Coronary artery (tissue), 2 donors: ENCODE measurements at regions not wholly inside any gene's neighbourhood (a gene's known extent, or its start where the extent isn't known, plus 50 kb on each side); places are given as distances from the start of the nearest gene placed in this dataset.

Experiments
- DNase-seq: peaks from one replicate; pipeline ENCODE4 v3.0.0-alpha.2; 2017; ENCODE audit warnings: low spot score
- H3K27ac ChIP-seq, 2 donors: fragments of 200-600 bp; sonication (generic); one replicate each; pipeline ENCODE4 v1.5.1; 2016 to 2019
- H3K4me3 ChIP-seq: fragments of 200-600 bp; sonication (generic); 2 replicates; pipeline ENCODE4 v1.5.1; 2016; ENCODE audit warnings: mild to moderate bottlenecking, moderate library complexity
- TF ChIP-seq, protein P1 (sequence below): fragments of 200-600 bp; sonication (generic); IDR thresholded peaks from one replicate; pipeline ENCODE4 v1.5.1; 2019; ENCODE audit warnings: antibody characterized with exemption

DNA sequence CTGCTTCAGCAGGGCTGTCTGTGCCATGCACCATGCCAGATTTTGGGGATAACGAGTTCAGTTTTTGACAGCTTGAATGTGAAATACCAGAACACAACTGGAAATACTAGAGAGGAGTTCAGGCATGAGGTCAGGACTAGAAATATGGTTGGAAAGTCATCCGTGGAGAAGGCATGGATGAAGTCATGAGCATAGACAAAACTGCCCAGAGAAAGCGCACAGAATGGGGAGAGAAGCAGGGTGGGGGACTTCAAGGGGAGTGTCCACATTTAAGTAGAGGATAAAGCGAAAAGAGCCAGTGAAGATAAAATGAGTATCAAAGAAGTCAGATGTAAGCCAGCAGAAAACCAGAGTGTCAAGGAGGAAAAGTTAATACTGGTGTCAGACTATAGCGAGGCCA, 653.4 kb upstream of the ARID1B start:
- no peak for DNase-seq
- no peak overlapping the region for H3K27ac ChIP-seq
- TF ChIP-seq, protein P1, sequence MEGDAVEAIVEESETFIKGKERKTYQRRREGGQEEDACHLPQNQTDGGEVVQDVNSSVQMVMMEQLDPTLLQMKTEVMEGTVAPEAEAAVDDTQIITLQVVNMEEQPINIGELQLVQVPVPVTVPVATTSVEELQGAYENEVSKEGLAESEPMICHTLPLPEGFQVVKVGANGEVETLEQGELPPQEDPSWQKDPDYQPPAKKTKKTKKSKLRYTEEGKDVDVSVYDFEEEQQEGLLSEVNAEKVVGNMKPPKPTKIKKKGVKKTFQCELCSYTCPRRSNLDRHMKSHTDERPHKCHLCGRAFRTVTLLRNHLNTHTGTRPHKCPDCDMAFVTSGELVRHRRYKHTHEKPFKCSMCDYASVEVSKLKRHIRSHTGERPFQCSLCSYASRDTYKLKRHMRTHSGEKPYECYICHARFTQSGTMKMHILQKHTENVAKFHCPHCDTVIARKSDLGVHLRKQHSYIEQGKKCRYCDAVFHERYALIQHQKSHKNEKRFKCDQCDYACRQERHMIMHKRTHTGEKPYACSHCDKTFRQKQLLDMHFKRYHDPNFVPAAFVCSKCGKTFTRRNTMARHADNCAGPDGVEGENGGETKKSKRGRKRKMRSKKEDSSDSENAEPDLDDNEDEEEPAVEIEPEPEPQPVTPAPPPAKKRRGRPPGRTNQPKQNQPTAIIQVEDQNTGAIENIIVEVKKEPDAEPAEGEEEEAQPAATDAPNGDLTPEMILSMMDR, result no peak
- H3K4me3 ChIP-seq, result no peak overlapping the region

DNA sequence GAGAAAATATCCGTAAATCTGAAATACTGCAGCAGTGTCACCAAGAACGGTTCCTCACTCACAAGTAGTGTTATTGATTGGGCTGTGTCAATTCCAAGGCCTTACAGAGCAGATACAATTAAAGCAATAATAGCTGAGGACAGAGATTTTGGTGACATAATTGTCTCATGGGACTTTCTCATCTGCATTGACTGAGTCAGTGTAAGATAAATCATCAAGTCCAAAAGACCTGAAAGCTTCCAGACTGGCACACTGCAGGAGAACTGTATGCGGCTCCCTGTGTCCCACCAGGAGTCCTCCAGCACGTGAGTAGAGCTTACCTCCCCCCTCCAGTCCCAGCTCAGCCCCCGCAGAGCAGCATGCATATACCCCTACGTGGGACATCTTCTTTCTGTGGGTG, 655.2 kb upstream of the ARID1B start:
- Histone ChIP-seq H3K4me3 (no peak overlapping the region), H3K27ac (no peak overlapping the region)
- TF ChIP-seq, protein P1, result no peak
- no peak for DNase-seq

DNA sequence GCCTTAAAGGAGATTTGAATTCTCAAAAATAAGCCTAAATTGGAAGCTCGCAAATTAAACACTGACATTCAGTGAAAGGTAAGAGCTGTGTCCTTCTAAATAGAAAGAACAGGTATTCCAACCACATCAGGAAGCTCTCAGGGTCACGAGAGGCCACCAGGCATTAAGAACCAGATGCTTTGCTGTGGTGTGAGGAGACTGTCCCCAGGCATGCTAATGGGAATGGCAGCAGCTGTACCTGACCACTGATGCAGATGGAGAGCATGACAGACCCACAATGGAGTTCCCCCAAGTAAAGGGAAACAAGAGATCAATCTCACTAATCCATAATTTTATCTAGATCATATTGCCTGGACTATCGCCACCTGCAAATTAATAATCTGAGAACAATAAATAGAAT, 658.9 kb upstream of the NOX3 start:
- TF ChIP-seq, protein P1, result no peak
- H3K27ac ChIP-seq, result no peak overlapping the region
- H3K4me3 ChIP-seq, result no peak overlapping the region
- no peak for DNase-seq

DNA sequence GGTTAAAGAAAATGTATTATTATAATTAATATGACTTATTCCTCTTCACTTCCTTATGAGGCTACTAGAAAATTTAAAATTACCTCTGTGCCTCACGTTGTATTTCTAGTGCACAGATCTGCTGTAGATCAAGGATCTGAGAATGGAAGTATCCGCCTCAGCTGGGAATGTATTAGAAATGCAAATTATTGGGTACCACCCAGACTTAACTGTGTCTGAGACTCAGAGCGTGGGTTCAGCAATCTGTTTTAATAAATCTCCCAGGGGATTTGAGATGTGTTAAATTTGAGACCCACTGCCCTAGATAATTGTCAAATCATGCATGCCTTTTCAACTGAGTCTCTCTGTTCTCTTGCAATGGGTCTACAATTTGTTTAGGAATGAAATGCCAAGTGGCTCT, 658.0 kb upstream of the NOX3 start:
- Histone ChIP-seq H3K4me3 (no peak overlapping the region), H3K27ac (no peak overlapping the region)
- no peak for DNase-seq
- TF ChIP-seq, protein P1, result no peak

DNA sequence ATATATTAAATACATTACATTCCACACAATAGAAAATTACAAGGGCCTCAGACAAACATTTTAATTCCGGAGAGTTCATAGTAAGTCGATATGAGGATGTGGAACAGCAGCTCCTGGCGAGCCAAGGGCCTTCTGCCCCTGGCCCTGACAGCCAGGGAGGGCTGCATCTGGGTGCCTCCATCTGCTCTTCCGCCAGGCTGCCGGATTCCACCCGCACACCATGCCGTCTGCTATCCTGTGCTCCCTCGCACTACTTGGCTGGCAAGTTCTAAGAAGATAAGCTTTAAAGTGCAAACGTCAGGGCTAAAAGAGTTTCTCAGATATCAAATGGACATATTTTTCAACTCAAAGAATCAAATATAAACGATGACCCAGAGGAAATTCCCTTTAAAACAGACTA, 656.3 kb upstream of the NOX3 start:
- no peak for DNase-seq
- H3K27ac ChIP-seq, result no peak overlapping the region
- TF ChIP-seq, protein P1, result no peak
- no peak overlapping the region for H3K4me3 ChIP-seq

DNA sequence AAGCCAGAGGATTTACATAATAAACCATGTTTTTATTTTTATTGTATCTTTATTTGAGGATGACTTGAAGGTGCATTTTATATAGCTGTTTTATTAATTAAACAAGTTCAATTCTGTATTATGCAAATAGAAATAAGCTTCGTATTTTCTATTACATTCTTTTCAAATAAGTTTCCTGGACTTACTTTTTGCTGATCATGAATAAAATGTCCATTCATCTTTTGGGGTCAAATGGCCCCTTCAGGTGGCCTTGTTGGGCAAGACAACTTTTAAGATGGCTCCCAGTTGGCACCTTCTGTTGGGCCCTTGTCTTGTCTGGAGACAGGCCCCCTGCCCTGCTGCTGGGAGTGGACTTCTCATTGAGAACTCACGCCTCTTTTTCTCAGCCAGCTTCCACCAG, 654.6 kb upstream of the NOX3 start:
- Histone ChIP-seq H3K27ac (no peak overlapping the region), H3K4me3 (no peak overlapping the region)
- DNase-seq, result no peak
- TF ChIP-seq, protein P1, result no peak

DNA sequence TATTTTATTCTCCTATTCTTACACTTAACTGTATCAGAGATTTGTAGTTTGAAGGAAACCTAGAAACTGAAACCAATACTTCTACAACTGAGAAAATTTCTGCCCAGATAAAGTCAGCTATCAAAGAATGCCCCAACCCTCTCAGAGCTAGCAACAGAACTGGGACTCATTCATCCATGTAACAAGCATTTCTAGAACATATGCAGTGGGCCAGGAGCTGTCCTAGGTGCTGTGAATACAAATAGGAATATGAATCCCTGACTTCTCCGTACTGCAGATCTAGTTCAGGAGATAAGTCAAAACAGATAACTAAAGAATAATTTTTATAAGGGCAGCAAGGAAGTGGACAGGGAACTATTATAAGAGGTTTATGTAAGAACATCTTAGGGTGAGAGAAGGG, 654.1 kb upstream of the NOX3 start:
- TF ChIP-seq, protein P1, result no peak
- DNase-seq, result no peak
- H3K27ac ChIP-seq, result no peak overlapping the region
- H3K4me3 ChIP-seq, result no peak overlapping the region
